H1 (cell line): ENCODE measurements at regions not wholly inside any gene's neighbourhood (a gene's known extent, or its start where the extent isn't known, plus 50 kb on each side); places are given as distances from the start of the nearest gene placed in this dataset.

Source experiments
- BACH1 ChIP-seq: IDR thresholded peaks from 2 replicates; pipeline ENCODE4 v1.6.1; 2012; ENCODE audit warnings: low read length, improper control_type of control experiment
- EP300 ChIP-seq, 2 experiments: IDR thresholded peaks; 1 replicate in 1 of 2; 2 replicates in 1 of 2; pipeline ENCODE4 v1.6.1; 2011 to 2012; ENCODE audit warnings: low read depth in 2 of 2, low read length in 2 of 2, mild to moderate bottlenecking in 2 of 2, borderline replicate concordance in 1 of 2, inconsistent platforms in 1 of 2, moderate library complexity in 1 of 2
- JUND ChIP-seq: IDR thresholded peaks from 2 replicates; pipeline ENCODE4 v1.6.1; 2011; ENCODE audit warnings: mild to moderate bottlenecking, improper control_type of control experiment, low read length
- NRF1 ChIP-seq: IDR thresholded peaks from 2 replicates; pipeline ENCODE4 v1.6.1; 2011; ENCODE audit warnings: mild to moderate bottlenecking, low read depth, low read length, improper control_type of control experiment
- POLR2AphosphoS5 ChIP-seq: IDR thresholded peaks from 2 replicates; pipeline ENCODE4 v1.6.1; 2011; ENCODE audit warnings: low read depth, low read length
- TAF1 ChIP-seq: IDR thresholded peaks from 2 replicates; pipeline ENCODE4 v1.6.1; 2011; ENCODE audit warnings: mild to moderate bottlenecking, low read depth, low read length
- YY1 ChIP-seq: IDR thresholded peaks from 2 replicates; pipeline ENCODE4 v1.6.1; 2011; ENCODE audit warnings: low read depth, mild to moderate bottlenecking, low read length
- TF ChIP-seq, protein P1 (sequence below), 3 experiments: IDR thresholded peaks; 1 replicate in 2 of 3; 2 replicates in 1 of 3; pipeline versions ENCODE4 v1.5.1 to v1.6.1; 2011; ENCODE audit warnings: low read length in 3 of 3, mild to moderate bottlenecking in 3 of 3, inconsistent platforms in 2 of 3, low read depth in 1 of 3, moderate library complexity in 1 of 3; ENCODE audit not compliant: insufficient read depth in 1 of 3; ENCODE audit errors: control extremely low read depth in 1 of 3

DNA sequence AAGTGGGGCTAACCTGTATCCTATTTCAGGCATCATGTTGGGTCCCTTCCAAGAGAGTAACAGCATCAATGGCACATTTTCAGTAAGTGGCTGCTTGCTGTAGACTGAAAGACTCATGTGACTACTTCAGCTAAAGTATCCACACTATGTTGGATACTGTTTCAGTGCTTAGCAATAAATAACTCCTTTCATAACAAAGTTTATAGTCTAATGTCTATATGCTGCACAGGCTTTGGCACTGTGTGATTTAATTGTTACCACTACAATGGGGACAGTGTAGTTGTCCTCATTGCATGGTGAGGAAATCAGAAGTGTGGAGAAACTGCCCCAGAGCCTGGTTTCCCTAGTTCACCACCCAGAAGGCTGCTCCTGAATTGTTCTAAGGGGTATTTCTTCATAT lies 318.0 kb upstream of the PTCHD4 start:
- TF ChIP-seq, protein P1, sequence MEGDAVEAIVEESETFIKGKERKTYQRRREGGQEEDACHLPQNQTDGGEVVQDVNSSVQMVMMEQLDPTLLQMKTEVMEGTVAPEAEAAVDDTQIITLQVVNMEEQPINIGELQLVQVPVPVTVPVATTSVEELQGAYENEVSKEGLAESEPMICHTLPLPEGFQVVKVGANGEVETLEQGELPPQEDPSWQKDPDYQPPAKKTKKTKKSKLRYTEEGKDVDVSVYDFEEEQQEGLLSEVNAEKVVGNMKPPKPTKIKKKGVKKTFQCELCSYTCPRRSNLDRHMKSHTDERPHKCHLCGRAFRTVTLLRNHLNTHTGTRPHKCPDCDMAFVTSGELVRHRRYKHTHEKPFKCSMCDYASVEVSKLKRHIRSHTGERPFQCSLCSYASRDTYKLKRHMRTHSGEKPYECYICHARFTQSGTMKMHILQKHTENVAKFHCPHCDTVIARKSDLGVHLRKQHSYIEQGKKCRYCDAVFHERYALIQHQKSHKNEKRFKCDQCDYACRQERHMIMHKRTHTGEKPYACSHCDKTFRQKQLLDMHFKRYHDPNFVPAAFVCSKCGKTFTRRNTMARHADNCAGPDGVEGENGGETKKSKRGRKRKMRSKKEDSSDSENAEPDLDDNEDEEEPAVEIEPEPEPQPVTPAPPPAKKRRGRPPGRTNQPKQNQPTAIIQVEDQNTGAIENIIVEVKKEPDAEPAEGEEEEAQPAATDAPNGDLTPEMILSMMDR (IDR thresholded peaks at IDR 0.05; ENCODE audit: control extremely low read depth in 1 of 3, insufficient read depth in 1 of 3, low read depth in 1 of 3, low read length in 3 of 3) = no peak
- TF ChIP-seq JUND = no peak
- no peak for TF ChIP-seq EP300 (IDR thresholded peaks at IDR 0.05; ENCODE audit: borderline replicate concordance in 1 of 2, low read depth in 2 of 2, low read length in 2 of 2)
- no peak for TF ChIP-seq BACH1
- TF ChIP-seq POLR2AphosphoS5 = no peak
- TF ChIP-seq TAF1 = no peak
- TF ChIP-seq YY1 = no peak
- TF ChIP-seq NRF1 = no peak
